SIG-M5 treated with dmso at 0.1 percent for 504 hours (cell line): ENCODE measurements at regions not wholly inside any gene's neighbourhood (a gene's known extent, or its start where the extent isn't known, plus 50 kb on each side); places are given as distances from the start of the nearest gene placed in this dataset.

Source experiments
- DNase-seq: peaks from one replicate; lab custom pipeline; 2025; ENCODE audit not compliant: unreplicated experiment; lab: John Stamatoyannopoulos, UW

DNA sequence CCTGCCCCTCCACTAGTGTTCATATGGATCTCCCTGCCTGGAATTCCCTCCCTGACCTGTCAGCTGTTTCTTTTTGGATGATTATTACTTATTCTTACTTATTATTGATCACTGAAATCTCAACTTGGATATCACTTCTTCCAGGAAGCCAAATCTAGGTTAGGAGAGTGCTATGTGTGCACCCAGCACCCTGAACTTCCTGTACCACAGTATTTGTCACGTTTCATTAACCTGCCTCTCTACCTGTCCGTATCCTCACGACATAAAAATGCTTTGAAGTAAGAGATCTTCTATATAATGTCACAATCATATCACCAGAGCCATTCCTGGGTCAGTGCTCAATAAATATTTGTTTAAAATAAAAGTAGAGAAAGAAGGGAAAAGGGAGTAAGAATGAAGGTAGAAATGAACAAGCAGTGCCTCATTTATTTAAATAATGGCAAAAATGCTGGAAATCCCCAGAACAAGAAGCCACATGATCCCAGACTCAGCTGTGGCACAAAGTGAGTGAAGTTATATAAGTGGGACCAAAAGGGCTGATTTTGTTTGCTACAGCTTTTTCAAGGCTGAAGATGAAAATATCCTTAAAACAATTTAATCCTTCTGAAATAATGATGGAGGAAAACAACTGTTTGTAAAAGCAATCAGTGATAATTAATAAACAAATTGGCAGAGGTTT, 88.0 kb upstream of the MANEA start:
- no peak for DNase-seq

DNA sequence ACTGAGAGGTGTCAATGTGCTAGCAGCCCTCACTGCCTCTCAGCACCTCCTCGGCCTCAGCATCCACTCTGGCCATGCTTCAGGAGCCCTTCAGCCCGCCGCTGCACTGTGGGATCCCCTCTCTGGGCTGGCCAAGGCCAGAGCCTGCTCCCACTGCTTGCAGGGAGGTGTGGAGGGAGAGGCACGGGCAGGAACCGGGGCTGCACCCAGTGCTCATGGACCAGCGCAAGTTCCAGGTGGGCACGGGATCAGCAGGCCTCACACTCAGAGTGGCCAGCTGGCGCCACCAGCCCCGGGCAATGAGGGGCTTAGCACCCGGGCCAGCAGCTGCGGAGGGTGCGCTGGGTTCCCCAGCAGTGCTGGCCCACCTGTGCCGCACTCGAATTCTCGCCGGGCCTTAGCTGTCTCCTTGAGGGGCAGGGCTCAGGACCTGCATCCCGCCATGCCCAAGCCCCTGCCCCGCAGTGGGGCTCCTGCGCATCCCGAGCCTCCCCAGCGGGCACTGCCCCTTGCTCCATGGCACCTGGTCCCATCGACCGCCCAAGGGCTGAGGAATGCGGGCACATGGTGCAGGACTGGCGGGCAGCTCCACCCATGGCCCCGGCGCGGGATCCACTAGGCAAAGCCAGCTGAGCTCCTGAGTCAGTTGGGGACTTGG, 80.4 kb upstream of the MANEA start:
- DNase-seq: no peak

DNA sequence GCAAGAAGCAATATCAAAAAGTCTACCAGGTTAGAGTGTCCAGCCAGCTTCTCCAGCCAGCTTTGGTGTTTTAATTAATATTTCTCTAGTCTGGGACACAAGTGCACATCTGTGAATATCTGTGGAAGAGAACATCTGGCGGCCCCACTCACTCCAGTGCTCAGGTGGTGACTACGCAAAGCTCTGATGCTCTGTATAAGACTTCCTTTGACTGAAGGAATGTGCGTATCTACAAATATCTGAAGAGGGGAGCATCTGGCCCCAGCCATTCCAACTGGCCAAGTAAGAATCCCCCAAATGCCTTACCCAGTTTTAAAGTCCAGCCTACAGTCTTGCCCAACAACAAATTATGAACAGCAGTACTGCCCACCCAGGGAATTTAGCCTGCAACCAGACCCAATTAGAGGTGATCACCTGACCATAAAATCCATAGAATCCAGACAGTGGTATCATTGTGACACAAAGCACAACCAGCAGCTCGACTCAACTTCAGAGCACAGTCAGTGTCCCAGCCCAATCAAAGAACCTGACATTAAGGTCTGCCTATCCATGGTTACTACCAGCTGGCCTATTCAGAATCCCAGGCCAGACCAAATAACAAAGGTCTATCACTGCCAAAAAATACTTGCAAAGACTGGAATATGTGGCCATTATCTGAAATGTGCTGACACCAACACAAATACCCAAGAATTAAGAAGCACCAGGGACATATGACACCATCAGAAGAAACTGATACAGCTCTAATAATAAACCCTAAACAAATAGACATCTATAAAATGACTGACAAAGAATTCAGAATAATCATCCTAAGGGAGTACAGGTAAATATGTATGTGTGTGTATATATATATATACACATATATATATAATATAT, 76.1 kb upstream of the MANEA start:
- DNase-seq: no peak

DNA sequence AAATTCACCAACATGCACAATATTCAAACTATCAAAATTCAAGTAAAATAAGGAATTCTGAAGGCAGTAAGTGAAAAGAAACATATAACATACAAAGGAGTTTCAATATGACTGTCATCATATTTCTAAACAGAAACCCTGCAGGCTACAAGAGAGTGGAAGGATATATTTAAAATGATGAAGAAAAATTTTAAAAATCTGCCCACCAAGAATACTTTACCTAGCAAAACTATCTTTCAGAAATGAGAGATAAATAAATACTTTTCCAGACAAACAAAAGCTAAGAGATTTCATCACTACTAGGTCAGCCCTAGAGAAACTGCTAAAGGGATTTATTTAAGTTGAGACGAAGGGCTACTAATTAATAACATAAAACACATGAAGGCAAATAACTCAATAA, 73.8 kb upstream of the MANEA start:
- no peak for DNase-seq

DNA sequence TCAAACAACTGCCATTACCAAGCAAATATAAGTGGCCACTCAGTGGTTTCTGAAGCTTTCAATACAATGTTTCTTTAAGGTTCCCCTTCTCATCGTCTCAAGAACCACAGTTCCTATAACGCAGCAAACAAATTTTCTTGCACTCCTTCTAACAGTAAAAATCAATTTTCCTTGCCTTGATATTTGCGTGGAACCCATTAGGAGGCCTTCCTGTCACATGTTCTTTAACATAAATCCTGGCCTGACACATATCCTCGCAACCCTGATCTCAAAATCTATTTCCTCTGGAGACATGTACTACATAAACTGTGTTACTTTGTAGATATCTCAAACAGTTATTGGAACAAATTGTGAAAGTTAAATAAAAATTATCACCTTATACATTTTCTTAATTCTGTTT, 65.9 kb upstream of the MANEA start:
- DNase-seq: no peak

DNA sequence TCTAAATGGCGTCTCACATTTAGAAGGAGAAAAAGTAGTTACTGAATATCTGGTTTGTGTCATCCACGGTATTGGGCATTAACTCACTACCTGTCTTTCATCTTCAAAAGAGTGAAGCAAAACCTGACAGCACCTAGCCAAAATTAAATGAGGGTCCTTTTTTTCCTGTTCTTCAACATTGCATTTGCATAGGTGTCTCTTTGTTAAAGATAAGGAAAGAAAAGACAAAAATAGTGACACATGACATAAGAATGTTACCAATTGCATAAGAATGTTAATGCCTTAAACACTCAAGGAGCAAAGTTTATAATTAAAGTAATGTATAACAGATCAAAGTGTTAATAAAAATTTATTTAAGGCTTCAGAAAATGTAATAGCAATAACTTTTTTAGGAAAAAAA, 61.4 kb upstream of the MANEA start:
- DNase-seq: no peak

DNA sequence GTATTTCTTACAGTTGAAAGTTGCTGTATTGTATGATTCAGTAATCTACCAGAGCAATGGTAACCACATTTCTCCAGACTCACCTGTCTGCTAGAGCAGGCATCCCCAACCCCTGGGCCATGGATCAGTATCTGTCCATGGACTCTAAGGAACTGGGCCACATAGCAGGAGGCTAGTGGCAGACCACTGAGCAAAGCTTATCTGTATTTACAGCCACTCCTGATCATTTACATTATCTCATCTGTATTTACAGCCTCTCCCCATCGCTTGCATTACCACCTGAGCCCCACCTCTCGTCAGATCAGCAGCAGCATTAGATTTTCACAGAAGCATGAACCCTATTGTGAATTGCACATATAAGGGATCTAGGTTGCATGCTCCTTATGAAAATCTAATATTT, 60.3 kb upstream of the MANEA start:
- DNase-seq: no peak

DNA sequence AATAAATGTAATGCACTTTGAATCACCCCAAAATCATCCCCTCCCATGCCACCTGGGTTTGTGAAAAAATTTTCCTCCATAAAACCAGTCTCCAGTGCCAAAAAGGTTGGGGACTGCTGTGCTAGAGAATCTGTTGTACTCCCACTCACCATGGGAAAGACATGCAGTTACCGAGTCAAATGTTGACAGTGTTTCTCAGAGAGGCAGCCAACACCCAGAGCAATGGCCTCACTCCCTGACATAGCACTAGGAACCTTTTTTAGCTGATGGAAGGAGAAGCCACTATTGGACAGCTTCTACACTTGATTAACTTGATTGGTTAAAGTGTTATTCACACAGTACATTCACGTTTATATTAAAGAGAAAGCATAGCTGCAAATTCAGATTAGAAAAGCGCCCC, 59.8 kb upstream of the MANEA start:
- DNase-seq: no peak

DNA sequence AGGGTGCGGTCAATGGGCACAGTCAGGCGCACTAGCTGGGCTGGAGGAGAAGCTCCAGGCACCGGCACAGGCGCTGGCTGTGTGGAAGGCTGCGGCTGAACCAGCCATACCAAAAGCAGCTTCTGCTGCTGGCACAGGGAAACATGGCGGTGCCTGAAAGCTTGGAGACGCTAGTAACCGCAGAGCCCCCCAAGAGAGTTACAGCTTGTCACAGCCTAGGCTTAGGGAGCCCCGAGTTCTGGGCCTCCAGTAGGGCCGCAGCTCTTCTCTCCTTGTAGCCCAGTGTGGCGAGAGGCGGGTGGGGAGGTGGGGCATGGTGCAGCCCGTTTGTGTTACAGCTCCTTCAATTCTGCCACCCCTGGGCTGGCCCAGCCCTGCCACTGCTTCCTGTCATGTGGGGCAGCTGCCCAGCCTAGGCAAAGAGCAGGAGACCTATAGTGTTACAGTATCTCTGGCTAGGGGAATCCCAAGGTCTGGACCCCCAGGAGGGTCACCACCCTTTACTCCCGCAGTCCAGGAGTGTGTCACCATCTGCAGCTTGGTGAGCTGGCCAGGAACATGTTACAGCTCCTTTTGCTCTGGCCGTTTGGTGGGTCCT, 58.6 kb upstream of the MANEA start:
- no peak for DNase-seq

DNA sequence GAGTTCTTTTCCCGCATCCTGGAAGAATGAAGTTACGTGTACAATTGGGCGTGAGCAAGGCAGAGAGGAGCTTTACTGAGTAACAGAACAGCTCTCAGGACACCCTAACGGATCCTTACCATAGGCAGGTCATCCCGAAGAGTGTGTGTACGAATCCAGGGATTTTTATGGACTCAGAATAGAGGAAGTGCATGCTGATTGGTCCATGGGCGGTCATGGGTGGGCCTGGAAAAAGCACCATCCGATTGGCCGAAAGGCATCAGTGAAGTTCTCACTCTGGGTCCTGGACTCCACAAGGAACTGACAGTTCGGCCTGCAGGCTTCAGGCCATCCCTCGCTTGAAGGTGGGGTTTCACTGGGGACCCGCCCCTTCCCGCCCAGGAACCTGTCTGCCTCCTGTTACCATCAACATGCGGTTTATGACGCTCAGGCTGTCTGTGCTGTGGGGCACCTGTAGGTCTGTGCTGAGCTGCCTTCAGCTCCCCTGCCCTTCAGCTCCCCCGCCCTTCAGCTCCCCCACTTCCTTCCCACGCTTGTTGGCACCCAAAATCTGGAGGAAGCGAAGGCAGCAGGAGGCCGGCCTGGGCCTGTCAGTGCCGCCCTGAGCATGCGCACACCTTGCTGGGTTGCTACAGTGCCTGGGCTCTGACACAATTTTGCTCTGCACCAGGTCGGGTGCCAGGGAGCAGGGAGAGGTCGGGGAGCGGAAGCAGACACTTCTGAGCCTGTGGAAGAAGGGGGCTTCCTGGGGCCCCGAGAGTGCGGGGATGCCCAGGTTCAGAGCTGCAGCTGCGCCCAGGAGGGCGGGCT, 57.9 kb upstream of the MANEA start:
- no peak for DNase-seq

DNA sequence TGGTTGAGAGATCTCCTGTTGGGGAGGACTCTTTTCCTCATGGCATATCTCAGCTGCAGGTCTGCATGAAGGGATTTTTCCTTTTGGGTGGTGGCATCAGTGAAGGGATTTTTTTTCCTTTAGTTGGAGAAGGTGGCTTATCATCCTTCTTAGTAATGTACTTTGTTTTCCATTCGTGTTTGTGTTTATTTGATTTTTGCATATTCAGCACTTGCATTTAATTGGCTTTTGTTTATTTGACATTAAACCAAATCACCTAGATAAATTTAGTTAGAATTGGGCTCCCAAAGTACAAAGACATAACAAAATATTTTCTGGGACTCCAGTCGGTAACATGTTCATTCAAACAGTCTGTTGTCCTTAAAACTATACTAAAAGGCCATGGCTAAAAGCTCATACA, 56.2 kb upstream of the MANEA start:
- DNase-seq: no peak
